ENCODE measurements at regions not wholly inside any gene's neighbourhood (a gene's known extent, or its start where the extent isn't known, plus 50 kb on each side); places are given as distances from the start of the nearest gene placed in this dataset.

DNA sequence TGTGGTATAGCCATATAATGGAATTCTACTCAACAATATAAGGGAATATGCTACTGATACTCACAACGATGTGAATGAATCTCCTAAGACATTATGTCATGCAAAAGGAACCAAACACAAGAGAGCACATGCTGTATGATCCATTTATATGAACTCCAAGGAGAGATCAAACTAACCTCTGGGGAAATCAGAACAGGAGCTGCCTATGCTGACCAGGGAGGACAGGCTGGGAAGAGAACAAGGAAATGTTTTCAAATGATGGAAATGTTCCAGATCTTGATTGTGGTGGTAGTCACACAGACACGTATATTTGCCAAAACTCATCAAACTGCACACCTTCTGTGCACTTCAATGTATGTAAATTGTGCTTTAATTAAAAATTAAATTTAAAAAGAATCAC, 175.3 kb downstream of the BCOR start:
- TF ChIP-seq, protein P1, sequence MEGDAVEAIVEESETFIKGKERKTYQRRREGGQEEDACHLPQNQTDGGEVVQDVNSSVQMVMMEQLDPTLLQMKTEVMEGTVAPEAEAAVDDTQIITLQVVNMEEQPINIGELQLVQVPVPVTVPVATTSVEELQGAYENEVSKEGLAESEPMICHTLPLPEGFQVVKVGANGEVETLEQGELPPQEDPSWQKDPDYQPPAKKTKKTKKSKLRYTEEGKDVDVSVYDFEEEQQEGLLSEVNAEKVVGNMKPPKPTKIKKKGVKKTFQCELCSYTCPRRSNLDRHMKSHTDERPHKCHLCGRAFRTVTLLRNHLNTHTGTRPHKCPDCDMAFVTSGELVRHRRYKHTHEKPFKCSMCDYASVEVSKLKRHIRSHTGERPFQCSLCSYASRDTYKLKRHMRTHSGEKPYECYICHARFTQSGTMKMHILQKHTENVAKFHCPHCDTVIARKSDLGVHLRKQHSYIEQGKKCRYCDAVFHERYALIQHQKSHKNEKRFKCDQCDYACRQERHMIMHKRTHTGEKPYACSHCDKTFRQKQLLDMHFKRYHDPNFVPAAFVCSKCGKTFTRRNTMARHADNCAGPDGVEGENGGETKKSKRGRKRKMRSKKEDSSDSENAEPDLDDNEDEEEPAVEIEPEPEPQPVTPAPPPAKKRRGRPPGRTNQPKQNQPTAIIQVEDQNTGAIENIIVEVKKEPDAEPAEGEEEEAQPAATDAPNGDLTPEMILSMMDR (IDR thresholded peaks at IDR 0.05; ENCODE audit: poor library complexity, severe bottlenecking): no peak
- TF ChIP-seq POLR2AphosphoS5 (IDR thresholded peaks at IDR 0.05) (no peak), EP300 (conservative IDR thresholded peaks at IDR 0.05; ENCODE audit: poor library complexity, severe bottlenecking) (no peak)
